ENCODE measurements at regions not wholly inside any gene's neighbourhood (a gene's known extent, or its start where the extent isn't known, plus 50 kb on each side); places are given as distances from the start of the nearest gene placed in this dataset.

DNA sequence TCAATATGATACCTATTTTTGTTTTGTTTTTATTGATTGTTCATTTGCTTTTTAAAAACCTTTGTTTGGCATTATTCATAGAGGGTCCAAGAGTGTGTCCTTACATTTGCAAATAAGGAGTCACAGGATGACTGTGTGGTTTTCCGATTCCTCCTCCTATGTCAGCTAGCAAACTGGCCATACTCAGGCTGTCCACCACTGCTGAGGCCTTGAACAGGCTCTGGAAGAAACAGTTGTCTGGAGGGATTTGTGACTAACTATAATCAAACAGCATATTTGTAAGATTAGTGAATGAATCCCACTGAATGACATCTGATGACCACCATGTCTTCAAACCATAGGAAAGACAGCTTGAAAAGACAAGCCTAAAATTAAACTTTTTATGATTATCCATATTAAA is 423.4 kb upstream of the ATP11B start:
- no peak for FAIRE-seq

GRCh38 chr3:182370949-182371348 is 422.4 kb upstream of the ATP11B start:
- no peak for FAIRE-seq

DNA sequence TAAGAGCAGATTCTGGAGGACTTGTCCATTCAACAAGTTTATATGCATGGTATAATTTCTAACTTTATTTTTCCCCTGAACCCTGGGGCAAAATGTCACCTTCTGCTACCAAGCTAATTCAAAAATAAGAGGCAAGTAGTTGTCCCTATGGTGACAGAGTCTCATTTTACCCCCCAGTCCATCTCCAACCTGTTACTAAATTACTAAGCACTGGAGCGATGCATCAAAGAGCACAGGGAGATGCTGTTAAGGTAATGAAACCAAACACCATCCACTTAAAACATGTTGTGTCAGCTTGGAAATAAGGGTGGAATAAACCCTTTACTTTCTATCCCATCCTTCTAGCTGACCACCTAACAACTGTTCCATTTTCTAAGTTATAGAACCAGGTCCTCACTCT is 417.4 kb upstream of the ATP11B start:
- no peak for FAIRE-seq

DNA sequence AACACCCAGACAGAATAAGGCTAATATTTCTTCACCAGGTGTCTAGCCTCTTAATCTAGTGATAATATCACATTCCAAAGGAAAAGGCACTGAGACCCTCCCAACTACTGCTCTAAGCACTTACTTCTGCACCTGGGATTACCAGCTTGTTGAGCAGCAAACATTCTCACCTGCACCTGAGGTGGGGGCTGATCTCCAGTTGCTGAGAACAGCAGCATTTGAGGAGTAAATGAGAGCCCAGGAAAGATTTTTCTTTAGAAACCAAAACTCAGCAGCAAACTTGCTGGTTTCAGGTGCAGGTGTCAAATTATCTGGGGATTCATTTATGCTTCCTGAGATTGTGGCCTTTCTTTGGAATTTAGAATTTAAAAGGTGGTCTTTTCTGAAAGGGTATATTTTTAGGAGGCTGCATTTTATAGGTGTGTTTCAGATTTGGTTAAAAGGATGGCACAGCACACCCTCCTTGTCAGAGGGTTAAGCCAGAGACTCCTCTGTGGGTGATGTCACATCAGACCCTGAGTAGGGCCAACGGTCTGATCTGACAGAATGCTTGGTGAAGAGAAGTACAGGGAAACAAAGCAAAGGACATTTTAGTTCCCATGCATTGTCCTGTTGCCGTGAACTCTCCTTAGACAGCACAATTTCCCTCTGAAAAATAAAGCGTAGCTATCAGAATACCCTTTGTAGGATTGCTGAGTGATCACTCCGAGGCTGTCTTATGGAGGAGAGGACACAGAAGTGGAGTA is 411.0 kb upstream of the ATP11B start:
- FAIRE-seq: no peak

- FAIRE-seq: no peak
Observed at GRCh38 chr3:182384221-182384620, 409.1 kb upstream of the ATP11B start.

GRCh38 chr3:182385356-182385755 is 407.9 kb upstream of the ATP11B start:
- no peak for FAIRE-seq

DNA sequence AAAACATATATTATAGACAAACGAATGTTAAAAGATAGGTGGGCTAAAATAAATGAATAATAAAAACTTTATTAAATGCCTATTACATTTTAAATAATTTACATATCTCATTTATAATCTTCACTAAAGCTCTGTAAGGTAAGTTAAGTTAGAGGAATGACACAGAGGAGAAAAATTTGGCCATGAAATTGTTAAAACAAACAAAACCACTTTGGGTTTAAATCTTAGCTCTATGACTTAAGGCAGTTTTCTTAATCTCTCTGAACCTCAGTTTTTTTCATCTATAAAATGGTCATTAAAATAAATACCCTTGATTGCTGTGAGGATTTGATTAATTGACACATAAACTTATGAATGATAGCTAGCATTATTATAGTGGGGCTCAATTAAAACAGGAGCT is 404.8 kb upstream of the ATP11B start:
- FAIRE-seq: no peak

- no peak for FAIRE-seq
Observed at GRCh38 chr3:182389071-182389815, 404.1 kb upstream of the ATP11B start.

DNA sequence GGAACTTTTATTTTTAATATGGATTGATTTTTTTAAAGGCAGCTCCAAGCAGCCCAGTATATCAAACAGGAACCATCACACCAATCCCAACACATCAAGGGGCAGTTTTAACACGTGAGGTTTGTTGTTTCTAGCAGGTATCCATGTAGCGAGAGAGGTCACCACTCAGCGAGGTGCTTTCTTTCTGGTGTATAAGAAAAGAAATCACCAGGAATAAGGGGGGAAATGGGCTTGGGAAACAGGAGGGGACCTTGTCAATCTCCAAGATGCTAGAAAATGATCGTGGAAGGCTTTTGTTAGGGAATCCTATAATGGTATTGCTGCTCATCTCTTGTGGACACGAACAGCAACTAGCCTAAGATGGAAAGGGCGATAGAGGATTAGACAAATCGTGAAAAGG is 402.9 kb upstream of the ATP11B start:
- no peak for FAIRE-seq

- FAIRE-seq: no peak
Observed at GRCh38 chr3:182392182-182392937, 400.9 kb upstream of the ATP11B start.

- FAIRE-seq: no peak
Observed at GRCh38 chr3:182393151-182393550, 400.2 kb upstream of the ATP11B start.

GRCh38 chr3:182393830-182394367 is 399.4 kb upstream of the ATP11B start:
- FAIRE-seq: no peak

DNA sequence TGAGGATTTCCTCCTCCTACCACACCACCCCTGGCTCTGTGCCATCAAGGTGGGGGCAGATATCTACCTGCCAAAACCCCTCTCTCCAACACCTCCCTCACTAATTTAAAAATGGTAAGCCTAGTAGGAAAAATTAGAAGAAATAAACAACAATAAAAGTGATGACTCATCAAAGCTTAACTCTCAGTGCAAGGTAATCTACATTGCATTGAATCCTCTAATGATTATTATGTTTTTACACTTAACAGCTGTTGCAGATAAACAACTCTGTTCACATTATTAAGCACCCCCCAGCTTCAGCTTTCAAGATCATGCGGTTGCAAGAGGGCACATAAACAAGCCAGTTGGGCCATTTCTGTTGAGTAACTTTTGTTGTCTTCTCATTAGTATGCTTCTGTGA is 396.1 kb upstream of the ATP11B start:
- no peak for FAIRE-seq

DNA sequence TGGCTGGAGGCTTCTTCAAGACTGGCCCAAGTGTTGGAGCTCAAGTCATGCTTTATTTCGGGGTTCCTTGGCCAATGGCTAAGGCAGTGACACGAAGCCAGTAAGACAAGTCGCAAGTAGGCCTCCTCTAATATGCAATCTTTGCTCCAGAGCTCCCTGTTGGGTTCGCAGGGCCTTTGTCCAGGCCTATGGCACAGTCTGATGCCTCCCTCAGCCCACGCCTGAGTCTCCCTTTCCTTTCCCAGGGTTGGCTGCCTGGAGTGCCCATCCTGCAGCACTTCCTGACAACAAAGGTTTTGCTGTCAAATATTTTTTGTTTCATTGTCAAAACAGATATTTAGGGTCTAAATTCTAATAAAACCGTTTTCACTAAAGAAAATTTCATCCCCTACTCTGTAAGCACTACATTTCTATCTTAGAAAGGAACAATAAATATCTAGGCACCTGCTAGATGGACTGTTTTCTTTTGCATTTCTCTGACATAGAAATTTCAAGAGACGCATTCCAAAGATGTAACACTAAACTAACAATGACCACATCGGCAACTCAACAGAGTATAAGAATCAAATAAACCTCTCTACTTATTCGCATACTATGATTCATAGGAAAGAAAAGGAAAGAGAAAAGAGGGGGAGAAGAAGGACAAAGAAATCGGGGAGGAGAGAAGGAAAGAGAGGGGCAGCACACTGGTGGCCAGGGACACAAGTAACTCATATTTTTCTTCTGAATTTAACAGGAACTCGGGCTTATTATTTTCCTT is 393.1 kb upstream of the ATP11B start:
- FAIRE-seq: no peak

GRCh38 chr3:182400838-182401237 is 392.5 kb upstream of the ATP11B start:
- FAIRE-seq: no peak

- no peak for FAIRE-seq
Observed at GRCh38 chr3:182404031-182404430, 389.3 kb upstream of the ATP11B start.

- FAIRE-seq: no peak
Observed at GRCh38 chr3:182405759-182406158, 387.5 kb upstream of the ATP11B start.

GRCh38 chr3:182406786-182407185 is 386.5 kb upstream of the ATP11B start:
- no peak for FAIRE-seq

DNA sequence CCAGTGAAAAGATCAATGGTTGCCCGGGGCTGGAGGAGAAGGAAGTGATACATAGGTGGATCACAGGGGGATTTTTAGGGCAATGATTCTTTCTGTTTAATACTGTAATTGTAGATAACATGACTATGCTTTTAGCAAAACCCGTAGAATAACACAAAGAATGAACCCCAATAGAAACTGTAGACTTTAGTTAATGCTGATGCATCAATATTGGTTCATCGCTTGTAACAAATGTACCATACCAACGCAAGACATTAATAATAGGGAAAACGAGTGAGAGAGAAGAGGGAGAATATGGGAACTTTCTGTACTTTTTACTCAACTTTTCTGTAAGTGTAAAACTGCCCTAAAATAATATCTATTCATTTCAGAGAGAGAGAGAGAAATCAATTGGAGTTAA is 383.3 kb upstream of the ATP11B start:
- FAIRE-seq: no peak

DNA sequence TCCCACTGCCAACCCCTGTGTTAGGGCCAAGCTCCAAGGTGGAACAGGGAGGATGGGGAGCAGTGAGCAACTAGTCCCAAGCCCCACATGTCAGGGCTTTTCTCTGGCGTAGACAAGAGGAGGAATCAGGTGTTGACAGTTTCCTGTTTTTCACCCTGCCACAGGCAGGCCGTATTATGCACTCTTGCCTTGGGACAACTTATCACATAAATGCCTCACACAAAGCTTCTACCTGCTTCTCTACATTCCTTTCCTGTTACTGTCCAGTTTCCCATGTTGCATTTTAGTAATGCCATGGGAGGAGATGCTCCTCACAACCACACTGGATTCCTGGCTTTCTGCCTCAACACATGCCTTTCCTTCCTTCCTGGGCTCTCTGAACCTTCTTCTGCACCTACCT is 381.2 kb upstream of the ATP11B start:
- no peak for FAIRE-seq

DNA sequence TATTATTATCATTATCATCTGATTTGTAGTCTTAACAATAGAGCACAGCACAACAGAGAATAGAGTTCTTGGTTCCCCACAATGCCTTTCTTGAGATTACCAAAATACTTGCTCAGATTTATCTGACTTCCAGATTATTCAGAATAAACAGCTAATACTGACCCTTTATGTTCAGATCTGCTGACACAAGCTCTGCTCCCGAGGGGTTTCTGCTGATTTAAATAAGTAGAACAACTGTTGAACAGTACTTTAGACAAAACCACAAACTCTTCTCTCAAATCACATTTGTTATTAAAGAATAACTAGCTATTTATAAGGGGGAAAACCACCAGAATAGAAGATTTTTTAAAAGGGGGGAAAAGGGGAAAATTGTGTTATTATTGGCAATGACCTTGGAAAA is 380.2 kb upstream of the ATP11B start:
- no peak for FAIRE-seq

DNA sequence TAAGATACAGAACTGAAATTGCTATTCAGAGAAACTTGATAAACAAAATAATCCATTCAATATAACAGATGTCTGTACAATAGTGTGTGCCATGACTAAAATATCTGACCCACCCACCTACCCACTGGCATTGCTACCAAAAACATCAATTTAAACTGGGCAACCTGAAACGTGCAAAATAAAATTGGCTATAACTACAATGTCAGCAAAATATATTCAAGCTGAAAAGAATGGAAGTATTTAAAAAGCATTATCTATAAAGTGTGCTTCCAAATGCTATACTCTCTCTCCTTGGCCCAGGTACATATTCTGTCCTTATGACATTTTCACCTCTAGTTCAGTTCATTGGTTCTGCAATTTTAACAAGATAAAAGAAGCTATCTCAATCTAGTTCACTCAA is 379.6 kb upstream of the ATP11B start:
- no peak for FAIRE-seq

- no peak for FAIRE-seq
Observed at GRCh38 chr3:182414586-182414985, 378.7 kb upstream of the ATP11B start.

Measured in A204.1 (cell line).